ENCODE measurements at regions not wholly inside any gene's neighbourhood (a gene's known extent, or its start where the extent isn't known, plus 50 kb on each side); places are given as distances from the start of the nearest gene placed in this dataset.

GRCh38 chr14:38944691-38945090 lies 158.3 kb downstream of the SEC23A start:
- no peak for TF ChIP-seq EZH2phosphoT487 (IDR thresholded peaks at IDR 0.05; ENCODE audit: borderline replicate concordance, low read depth, low read length)
- no peak for TF ChIP-seq CTCF (conservative IDR thresholded peaks at IDR 0.05; ENCODE audit: low read length)

Measured in OCI-LY7 (cell line).